ENCODE measurements at regions not wholly inside any gene's neighbourhood (a gene's known extent, or its start where the extent isn't known, plus 50 kb on each side); places are given as distances from the start of the nearest gene placed in this dataset.

GRCh38 chr9:22241024-22241423 lies 205.6 kb upstream of the DMRTA1 start:
- TF ChIP-seq CTCF (IDR thresholded peaks at IDR 0.05) (no peak), EZH2 (IDR thresholded peaks at IDR 0.05; ENCODE audit: borderline replicate concordance, insufficient read depth, low read depth, low read length, poor library complexity, severe bottlenecking) (no peak)
